GM18520 (cell line): ENCODE measurements at regions not wholly inside any gene's neighbourhood (a gene's known extent, or its start where the extent isn't known, plus 50 kb on each side); places are given as distances from the start of the nearest gene placed in this dataset.

ENCODE experiments used
- ATAC-seq: cut with Tn5 transposase; IDR thresholded peaks from one replicate; pipeline ENCODE4 v1.9.1; 2021; ENCODE audit not compliant: unreplicated experiment

DNA sequence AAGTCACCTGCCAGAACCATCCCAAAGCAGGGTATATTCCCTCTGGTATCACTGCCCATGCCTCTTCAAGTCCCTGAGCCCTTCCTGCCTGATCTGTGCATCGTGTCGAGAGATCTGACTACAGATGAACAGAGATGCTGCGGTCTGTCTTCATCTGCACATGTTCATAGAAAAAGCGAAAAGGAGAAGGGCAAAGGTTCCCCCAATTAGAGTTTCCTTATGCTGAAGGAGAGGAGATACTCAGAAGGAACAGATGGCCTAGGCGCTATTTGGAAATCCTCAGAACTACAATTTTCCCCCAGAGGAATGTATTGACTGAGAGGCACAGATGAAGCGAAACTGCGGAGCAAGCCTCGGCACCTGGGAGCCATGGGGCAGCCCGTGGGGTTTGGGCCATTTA lies 170.9 kb downstream of the SEC61B start:
- no peak for ATAC-seq

- ATAC-seq = no peak
Measured at GRCh38 chr9:99393993-99394392, 171.9 kb downstream of the SEC61B start.

- no peak for ATAC-seq
Measured at GRCh38 chr9:99398241-99398640, 176.2 kb downstream of the SEC61B start.

DNA sequence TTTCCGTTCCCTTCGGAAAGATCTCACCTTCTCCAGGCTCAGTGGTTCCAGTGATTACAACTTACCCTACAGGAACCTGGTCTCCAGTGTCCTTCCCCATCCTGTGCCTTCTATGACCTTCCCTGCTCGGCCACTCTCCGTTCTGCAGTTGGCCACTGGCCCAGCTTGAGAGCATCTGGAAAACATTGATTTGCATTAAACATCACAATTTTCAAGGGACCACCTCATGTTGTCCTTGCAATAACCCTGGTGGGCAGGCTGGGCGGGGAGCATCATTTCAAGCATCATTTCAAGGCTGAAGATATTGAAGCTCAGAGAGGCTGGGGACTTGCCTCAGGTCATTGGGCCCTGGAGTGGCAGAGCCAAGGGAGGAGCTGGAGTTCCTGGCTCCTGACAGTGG lies 177.4 kb downstream of the SEC61B start:
- no peak for ATAC-seq

GRCh38 chr9:99400184-99400731 lies 178.2 kb downstream of the SEC61B start:
- ATAC-seq = no peak

- ATAC-seq = no peak
Measured at GRCh38 chr9:99401680-99402504, 179.8 kb downstream of the SEC61B start.

DNA sequence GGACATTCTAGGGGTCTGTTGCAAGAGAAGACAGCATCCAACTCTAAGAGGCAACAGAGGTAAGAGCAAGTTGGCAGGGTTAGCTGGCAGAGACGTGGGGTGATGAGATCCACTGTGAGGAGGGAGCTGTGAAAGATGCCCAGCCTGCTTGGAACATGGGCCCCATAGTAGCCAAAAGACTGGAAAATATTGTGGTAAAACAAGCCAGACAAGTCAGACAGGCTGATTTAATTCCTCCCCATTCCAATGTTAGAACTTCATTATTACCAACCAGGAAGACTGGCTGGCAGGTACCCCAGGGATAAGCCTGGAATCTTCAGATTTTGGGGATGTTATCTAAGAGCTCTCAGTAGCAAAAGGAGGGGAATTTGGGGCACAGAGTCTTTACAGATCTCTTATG lies 181.3 kb downstream of the SEC61B start:
- ATAC-seq = no peak

- ATAC-seq = no peak
Measured at GRCh38 chr9:99405359-99405758, 183.3 kb downstream of the SEC61B start.

GRCh38 chr9:99406939-99407338 lies 184.9 kb downstream of the SEC61B start:
- ATAC-seq = no peak

- ATAC-seq = no peak
Measured at GRCh38 chr9:99411068-99411467, 189.0 kb downstream of the SEC61B start.

GRCh38 chr9:99411479-99412115 lies 189.5 kb downstream of the SEC61B start:
- no peak for ATAC-seq

- no peak for ATAC-seq
Measured at GRCh38 chr9:99412606-99413005, 190.5 kb downstream of the SEC61B start.

DNA sequence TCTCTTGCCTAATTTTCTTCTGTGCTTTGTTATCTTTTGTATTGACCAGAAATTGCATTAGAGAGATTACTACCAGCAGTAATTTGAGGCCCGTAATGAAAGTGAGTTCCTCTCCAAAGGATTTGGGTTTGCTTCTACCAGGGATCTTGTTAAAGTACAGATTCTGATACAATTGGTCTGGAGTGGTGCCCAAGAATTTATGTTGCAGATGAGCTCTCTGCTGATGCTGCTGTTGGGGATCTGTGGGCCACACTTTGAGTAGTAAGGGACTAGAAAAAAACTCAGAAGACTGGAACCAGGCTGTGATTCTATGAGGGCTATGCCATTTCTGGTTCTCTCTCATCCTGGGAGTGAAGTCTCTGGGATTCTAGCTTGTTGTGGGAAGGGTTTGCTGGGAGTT lies 192.2 kb downstream of the SEC61B start:
- ATAC-seq = no peak

DNA sequence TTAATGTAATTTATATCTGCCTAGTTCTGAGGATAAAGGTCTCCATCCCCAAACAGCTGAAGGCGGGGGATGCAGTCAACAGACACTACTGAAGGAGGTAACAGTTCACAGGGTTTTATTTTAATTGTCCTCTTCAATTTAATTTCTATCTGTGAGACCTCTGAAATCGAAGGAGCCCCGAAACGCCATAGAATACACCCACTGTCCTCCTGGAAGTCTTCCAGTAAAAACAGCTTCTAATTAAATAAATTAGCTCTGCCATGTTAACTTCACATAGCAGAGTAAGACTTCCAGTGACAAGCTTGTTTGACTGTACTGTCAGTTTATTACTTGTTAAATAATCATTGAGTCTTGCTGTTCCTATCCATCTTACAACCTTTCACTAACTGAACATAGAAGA lies 193.5 kb downstream of the SEC61B start:
- ATAC-seq = no peak

DNA sequence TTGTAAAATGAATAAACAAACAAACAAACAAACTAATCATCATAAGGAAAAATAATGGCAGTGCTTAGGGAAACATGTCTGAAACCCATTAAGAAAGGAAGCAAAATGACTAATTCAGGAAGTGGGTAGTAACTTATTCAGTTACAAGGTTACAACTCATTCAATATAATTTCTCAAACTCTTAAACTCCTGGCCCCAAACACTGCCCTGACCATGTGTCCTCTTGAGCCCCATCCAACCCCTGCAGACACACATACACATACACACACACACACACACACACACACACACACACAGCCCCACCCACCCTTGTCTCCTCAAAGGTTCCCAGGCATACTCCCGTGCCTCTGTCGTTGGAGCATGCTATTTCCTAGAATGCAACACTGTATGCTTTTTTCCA lies 193.9 kb downstream of the SEC61B start:
- no peak for ATAC-seq

- ATAC-seq = no peak
Measured at GRCh38 chr9:99419070-99419469, 197.0 kb downstream of the SEC61B start.

GRCh38 chr9:99421369-99421768 lies 199.3 kb downstream of the SEC61B start:
- no peak for ATAC-seq

DNA sequence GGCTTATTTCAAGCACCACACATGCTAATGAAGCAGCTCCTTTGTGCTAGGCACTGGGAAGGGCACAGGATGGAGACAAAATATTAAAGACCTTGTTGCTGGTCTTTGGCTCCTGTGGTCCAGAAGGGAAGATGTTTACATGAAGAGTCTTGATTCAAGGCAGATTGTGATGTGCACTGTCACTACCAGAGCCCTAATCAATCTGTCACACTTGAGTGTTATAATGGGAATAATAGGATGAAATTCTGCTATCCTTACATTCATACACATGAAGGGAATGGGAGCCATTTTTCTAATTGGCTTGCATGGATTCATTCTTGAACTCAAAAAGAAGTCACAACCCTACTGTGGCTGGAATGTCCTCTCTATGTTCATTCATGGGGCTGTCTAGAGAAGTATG lies 203.0 kb downstream of the SEC61B start:
- no peak for ATAC-seq

GRCh38 chr9:99425923-99426842 lies 204.1 kb downstream of the SEC61B start:
- ATAC-seq = no peak

- no peak for ATAC-seq
Measured at GRCh38 chr9:99427260-99427659, 205.2 kb downstream of the SEC61B start.

DNA sequence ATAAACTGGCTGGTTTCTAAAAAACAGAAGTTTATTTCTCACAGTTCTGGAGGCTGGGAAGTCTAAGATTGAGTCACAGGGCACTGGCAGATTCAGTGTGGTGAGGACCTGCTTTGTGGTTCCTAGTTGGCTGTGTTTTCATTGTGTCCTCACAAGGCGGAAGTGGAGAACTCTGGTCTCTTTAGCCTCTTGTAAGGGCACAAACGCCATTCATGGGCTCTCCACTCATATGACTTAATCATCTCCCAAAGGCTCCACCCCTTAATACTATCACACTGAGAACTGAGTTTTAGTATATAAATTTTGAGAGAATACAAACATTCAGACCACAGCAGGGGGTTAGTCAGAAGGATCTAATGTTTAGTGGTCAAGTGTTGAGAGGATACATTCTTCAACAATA lies 208.2 kb downstream of the SEC61B start:
- ATAC-seq = no peak
